ENCODE measurements at regions not wholly inside any gene's neighbourhood (a gene's known extent, or its start where the extent isn't known, plus 50 kb on each side); places are given as distances from the start of the nearest gene placed in this dataset.

- no peak for DNase-seq (ENCODE audit: low read depth in 1 of 2, low spot score in 1 of 2)
- in situ Hi-C loops (cut with HindIII; ENCODE audit: low pct_unique_long_range_greater_than_20kb, low sequenced_read_pairs): no loop called here
- no peak for TF ChIP-seq JUND (IDR thresholded peaks at IDR 0.05; ENCODE audit: low read depth)
Observed at GRCh38 chr4:170428929-170429328, 339.2 kb upstream of the AADAT start.

GRCh38 chr4:170425521-170426143 lies 335.9 kb upstream of the AADAT start:
- no peak for DNase-seq (ENCODE audit: low read depth in 1 of 2, low spot score in 1 of 2)
- no peak for TF ChIP-seq JUND (IDR thresholded peaks at IDR 0.05; ENCODE audit: low read depth)
- in situ Hi-C loops (cut with HindIII; ENCODE audit: low pct_unique_long_range_greater_than_20kb, low sequenced_read_pairs): no loop called here

- DNase-seq (ENCODE audit: low read depth in 1 of 2, low spot score in 1 of 2): no peak
- in situ Hi-C loops (cut with HindIII; ENCODE audit: low pct_unique_long_range_greater_than_20kb, low sequenced_read_pairs): no loop called here
- no peak for TF ChIP-seq JUND (IDR thresholded peaks at IDR 0.05; ENCODE audit: low read depth)
Observed at GRCh38 chr4:170425040-170425439, 335.3 kb upstream of the AADAT start.

- DNase-seq (ENCODE audit: low read depth in 1 of 2, low spot score in 1 of 2): no peak
- TF ChIP-seq JUND (IDR thresholded peaks at IDR 0.05; ENCODE audit: low read depth): no peak
- in situ Hi-C loops (cut with HindIII; ENCODE audit: low pct_unique_long_range_greater_than_20kb, low sequenced_read_pairs): no loop called here
Observed at GRCh38 chr4:170423137-170423536, 333.4 kb upstream of the AADAT start.

- TF ChIP-seq JUND (IDR thresholded peaks at IDR 0.05; ENCODE audit: low read depth): no peak
- no peak for DNase-seq (ENCODE audit: low read depth in 1 of 2, low spot score in 1 of 2)
- in situ Hi-C loops (cut with HindIII; ENCODE audit: low pct_unique_long_range_greater_than_20kb, low sequenced_read_pairs): no loop called here
Observed at GRCh38 chr4:170420255-170420693, 330.5 kb upstream of the AADAT start.

GRCh38 chr4:170414961-170415360 lies 325.2 kb upstream of the AADAT start:
- DNase-seq (ENCODE audit: low read depth in 1 of 2, low spot score in 1 of 2): no peak
- in situ Hi-C loops (cut with HindIII; ENCODE audit: low pct_unique_long_range_greater_than_20kb, low sequenced_read_pairs): no loop called here
- no peak for TF ChIP-seq JUND (IDR thresholded peaks at IDR 0.05; ENCODE audit: low read depth)

GRCh38 chr4:170414360-170414759 lies 324.6 kb upstream of the AADAT start:
- no peak for DNase-seq (ENCODE audit: low read depth in 1 of 2, low spot score in 1 of 2)
- TF ChIP-seq JUND (IDR thresholded peaks at IDR 0.05; ENCODE audit: low read depth): no peak
- in situ Hi-C loops (cut with HindIII; ENCODE audit: low pct_unique_long_range_greater_than_20kb, low sequenced_read_pairs): no loop called here

- no peak for DNase-seq (ENCODE audit: low read depth in 1 of 2, low spot score in 1 of 2)
- TF ChIP-seq JUND (IDR thresholded peaks at IDR 0.05; ENCODE audit: low read depth): no peak
- in situ Hi-C loops (cut with HindIII; ENCODE audit: low pct_unique_long_range_greater_than_20kb, low sequenced_read_pairs): no loop called here
Observed at GRCh38 chr4:170413951-170414350, 324.2 kb upstream of the AADAT start.

GRCh38 chr4:170400361-170400760 lies 310.6 kb upstream of the AADAT start:
- DNase-seq (ENCODE audit: low read depth in 1 of 2, low spot score in 1 of 2): peak in 1 of 2 experiments; percentile 12
- in situ Hi-C loops (cut with HindIII; ENCODE audit: low pct_unique_long_range_greater_than_20kb, low sequenced_read_pairs): no loop called here
- TF ChIP-seq JUND (IDR thresholded peaks at IDR 0.05; ENCODE audit: low read depth): no peak

- in situ Hi-C loops (cut with HindIII; ENCODE audit: low pct_unique_long_range_greater_than_20kb, low sequenced_read_pairs): no loop called here
- no peak for TF ChIP-seq JUND (IDR thresholded peaks at IDR 0.05; ENCODE audit: low read depth)
- no peak for DNase-seq (ENCODE audit: low read depth in 1 of 2, low spot score in 1 of 2)
Observed at GRCh38 chr4:170399581-170400293, 310.0 kb upstream of the AADAT start.

GRCh38 chr4:170398218-170398617 lies 308.5 kb upstream of the AADAT start:
- DNase-seq (ENCODE audit: low read depth in 1 of 2, low spot score in 1 of 2): no peak
- TF ChIP-seq JUND (IDR thresholded peaks at IDR 0.05; ENCODE audit: low read depth): no peak
- in situ Hi-C loops (cut with HindIII; ENCODE audit: low pct_unique_long_range_greater_than_20kb, low sequenced_read_pairs): no loop called here

- no peak for DNase-seq (ENCODE audit: low read depth in 1 of 2, low spot score in 1 of 2)
- no peak for TF ChIP-seq JUND (IDR thresholded peaks at IDR 0.05; ENCODE audit: low read depth)
- in situ Hi-C loops (cut with HindIII; ENCODE audit: low pct_unique_long_range_greater_than_20kb, low sequenced_read_pairs): no loop called here
Observed at GRCh38 chr4:170395773-170396172, 306.0 kb upstream of the AADAT start.

- no peak for TF ChIP-seq JUND (IDR thresholded peaks at IDR 0.05; ENCODE audit: low read depth)
- in situ Hi-C loops (cut with HindIII; ENCODE audit: low pct_unique_long_range_greater_than_20kb, low sequenced_read_pairs): no loop called here
Observed at GRCh38 chr4:170391066-170391740, 301.4 kb upstream of the AADAT start.

More at GRCh38 chr4:170391066-170391740, 301.4 kb upstream of the AADAT start:
- no peak for DNase-seq (ENCODE audit: low read depth in 1 of 2, low spot score in 1 of 2)
